Esophagus muscularis mucosa (tissue), 4 donors: ENCODE measurements at regions not wholly inside any gene's neighbourhood (a gene's known extent, or its start where the extent isn't known, plus 50 kb on each side); places are given as distances from the start of the nearest gene placed in this dataset.

ENCODE experiments used
- DNase-seq: peaks from one replicate; pipeline ENCODE4 v3.0.0-alpha.2; 2017; ENCODE audit errors: extremely low spot score
- H3K27ac ChIP-seq, 4 donors: fragments of 200-600 bp; sonication (generic); replicated peaks in 1 of 4; 1 replicate in 3 of 4; 2 replicates in 1 of 4; pipeline ENCODE4 v1.5.1; 2016 to 2019; ENCODE audit warnings: mild to moderate bottlenecking in 1 of 4
- H3K27me3 ChIP-seq, 4 donors: fragments of 200-600 bp; sonication (generic); one replicate each; pipeline versions ENCODE4 v1.5.1 to v1.6.0; 2016 to 2019
- H3K36me3 ChIP-seq, 4 donors: fragments of 200-600 bp; sonication (generic); one replicate each; pipeline ENCODE4 v1.5.1; 2016 to 2019
- H3K4me1 ChIP-seq, 4 donors: fragments of 200-600 bp; sonication (generic); one replicate each; pipeline ENCODE4 v1.5.1; 2016 to 2019
- H3K4me3 ChIP-seq, 4 donors: fragments of 200-600 bp; sonication (generic); 1 replicate in 2 of 4; 2 replicates in 2 of 4; pipeline ENCODE4 v1.5.1; 2016 to 2019; ENCODE audit warnings: mild to moderate bottlenecking in 4 of 4, moderate library complexity in 1 of 4
- H3K9me3 ChIP-seq, 4 donors: fragments of 200-600 bp; sonication (generic); 1 replicate in 3 of 4; 2 replicates in 1 of 4; pipeline ENCODE4 v1.5.1; 2016 to 2019
- CTCF ChIP-seq, 3 experiments: fragments of 200-600 bp in 2 of 3; fragments of 450-650 bp in 1 of 3; sonication (generic) in 2 of 3; IDR thresholded peaks; one replicate each; pipeline ENCODE4 v1.5.1; 2017 to 2019; ENCODE audit warnings: antibody characterized with exemption in 3 of 3, mild to moderate bottlenecking in 2 of 3, moderate library complexity in 1 of 3
- EP300 ChIP-seq: sonication (generic); formaldehyde crosslinking; IDR thresholded peaks from one replicate; pipeline ENCODE4 v1.6.1; 2017; ENCODE audit warnings: antibody characterized with exemption
- POLR2A ChIP-seq: fragments of 450-650 bp; IDR thresholded peaks from one replicate; pipeline ENCODE4 v1.6.1; 2017; ENCODE audit warnings: antibody characterized with exemption, moderate library complexity, mild to moderate bottlenecking, low read depth
- POLR2AphosphoS5 ChIP-seq, 2 donors: sonication (generic); formaldehyde crosslinking; IDR thresholded peaks; one replicate each; pipeline ENCODE4 v1.6.1; 2017; ENCODE audit warnings: antibody characterized with exemption in 2 of 2
- WGBS: methylation state at CpG from one replicate; pipeline ENCODE4 v1.1.5; 2018; 5-methylcytosine and 5-hydroxymethylcytosine counted together
- intact Hi-C: fragments of 100-400 bp; cut with DNase I; formaldehyde crosslinking; loops from one replicate; pipeline ENCODE4 v1.15.1; 2023

GRCh38 chr3:194272861-194273742, 78.0 kb downstream of the CPN2 start:
- Histone ChIP-seq H3K4me3 (no peak overlapping the region), H3K27ac (peak overlapping the region; percentile 85 to 92 (median 87)), H3K4me1 (peaks cover 51 to 94% (median 85%) of the 10 kb centered on the region in 4 donors), H3K27me3 (no peaks in the 10 kb centered on the region), H3K36me3 (no peaks in the 10 kb centered on the region), H3K9me3 (no peaks in the 10 kb centered on the region)
- 89% methylated on average over 29 of the region's 32 CpGs for WGBS
- DNase-seq, result no peak
- intact Hi-C loops, result no loop called here
- TF ChIP-seq POLR2A (no peak), POLR2AphosphoS5 (IDR thresholded peaks at IDR 0.05) (no peak), CTCF (IDR thresholded peaks at IDR 0.05) (no peak), EP300 (no peak)

GRCh38 chr3:194273743-194274310, 77.3 kb downstream of the CPN2 start:
- Histone ChIP-seq H3K27me3 (no peaks in the 10 kb centered on the region), H3K4me3 (no peak overlapping the region), H3K4me1 (peaks cover 57 to 98% (median 87%) of the 10 kb centered on the region in 4 donors), H3K27ac (peak overlapping the region; percentile 65 to 92 (median 84)), H3K9me3 (no peaks in the 10 kb centered on the region), H3K36me3 (no peaks in the 10 kb centered on the region)
- 89% methylated on average over 7 of the region's 7 CpGs for WGBS
- TF ChIP-seq POLR2AphosphoS5 (IDR thresholded peaks at IDR 0.05) (no peak), EP300 (no peak), POLR2A (no peak), CTCF (IDR thresholded peaks at IDR 0.05) (no peak)
- no peak for DNase-seq
- intact Hi-C loops, result no loop called here

GRCh38 chr3:194274424-194275085, 76.6 kb downstream of the CPN2 start:
- WGBS, result 67% methylated on average over 4 of the region's 4 CpGs
- Histone ChIP-seq H3K36me3 (no peaks in the 10 kb centered on the region), H3K9me3 (no peaks in the 10 kb centered on the region), H3K27me3 (no peaks in the 10 kb centered on the region), H3K4me3 (no peak overlapping the region), H3K4me1 (peaks cover 55 to 98% (median 88%) of the 10 kb centered on the region in 4 donors), H3K27ac (peak overlapping the region; percentile 65 to 92 (median 84))
- intact Hi-C loops, result no loop called here
- no peak for TF ChIP-seq EP300
- no peak for TF ChIP-seq POLR2AphosphoS5 (IDR thresholded peaks at IDR 0.05)
- no peak for TF ChIP-seq POLR2A
- TF ChIP-seq CTCF (IDR thresholded peaks at IDR 0.05), result peak in 2 of 3 experiments; percentile 8 to 10
- DNase-seq, result no peak

GRCh38 chr3:194275291-194275690, 75.8 kb downstream of the CPN2 start:
- no peaks in the 10 kb centered on the region for H3K36me3 ChIP-seq
- H3K4me1 ChIP-seq, result peaks cover 47 to 98% (median 85%) of the 10 kb centered on the region in 4 donors
- TF ChIP-seq CTCF (IDR thresholded peaks at IDR 0.05) (no peak), POLR2AphosphoS5 (IDR thresholded peaks at IDR 0.05) (no peak), POLR2A (no peak), EP300 (no peak)
- intact Hi-C loops, result no loop called here
- no peak for DNase-seq
- H3K27me3 ChIP-seq, result no peaks in the 10 kb centered on the region
- H3K9me3 ChIP-seq, result no peaks in the 10 kb centered on the region
- no peak overlapping the region for H3K4me3 ChIP-seq
- peak overlapping the region; percentile 65 to 92 (median 84) for H3K27ac ChIP-seq
- WGBS, result 91% methylated on average over 8 of the region's 8 CpGs
